Natural killer cell (primary cell): ENCODE measurements at regions not wholly inside any gene's neighbourhood (a gene's known extent, or its start where the extent isn't known, plus 50 kb on each side); places are given as distances from the start of the nearest gene placed in this dataset.

ENCODE experiments used
- ATAC-seq, 3 donors: fragments of 150-1000 bp in 2 of 3; fragments of 200-7000 bp in 1 of 3; cut with Tn5 transposase; 1 replicate in 1 of 3; 2 replicates in 2 of 3; pipeline ENCODE4 v1.10.0; 2021; ENCODE audit warnings: mild to moderate bottlenecking in 2 of 3, moderate library complexity in 2 of 3
- DNase-seq, 2 donors: peaks; one replicate each; pipeline versions ENCODE4 v3.0.0 to v3.0.0-alpha.2; 2013 to 2021; ENCODE audit warnings: mixed read lengths in 1 of 2
- H3K27ac ChIP-seq: one replicate; pipeline ENCODE4 v1.5.1; 2013; ENCODE audit warnings: mild to moderate bottlenecking, low read length
- H3K27me3 ChIP-seq: one replicate; pipeline ENCODE4 v1.6.1; 2013; ENCODE audit warnings: low read length; ENCODE audit not compliant: control insufficient read depth, insufficient read depth
- H3K36me3 ChIP-seq: one replicate; pipeline ENCODE4 v1.6.1; 2013; ENCODE audit warnings: low read length; ENCODE audit not compliant: control insufficient read depth, insufficient read depth
- H3K4me1 ChIP-seq: one replicate; pipeline ENCODE4 v1.6.1; 2013; ENCODE audit warnings: low read length; ENCODE audit not compliant: control insufficient read depth, insufficient read depth
- H3K4me3 ChIP-seq: one replicate; pipeline ENCODE4 v1.5.1; 2013; ENCODE audit warnings: low read length
- H3K9me3 ChIP-seq: one replicate; pipeline ENCODE4 v1.6.1; 2013; ENCODE audit warnings: low read length; ENCODE audit not compliant: control insufficient read depth, insufficient read depth
- H3K27ac Mint-ChIP-seq, 2 donors: one replicate each; pipeline ENCODE4 v1.8.0; 2022; ENCODE audit warnings: mild to moderate bottlenecking in 2 of 2, mixed read lengths in 2 of 2, moderate library complexity in 1 of 2
- H3K27me3 Mint-ChIP-seq, 2 donors: one replicate each; pipeline ENCODE4 v1.8.0; 2022; ENCODE audit warnings: low read depth in 2 of 2, mixed read lengths in 2 of 2
- H3K36me3 Mint-ChIP-seq: one replicate; pipeline ENCODE4 v1.8.0; 2022; ENCODE audit warnings: mixed read lengths
- H3K4me1 Mint-ChIP-seq, 2 donors: one replicate each; pipeline ENCODE4 v1.8.0; 2022; ENCODE audit warnings: mixed read lengths in 2 of 2
- H3K4me3 Mint-ChIP-seq: one replicate; pipeline ENCODE4 v1.8.0; 2022; ENCODE audit warnings: mild to moderate bottlenecking, moderate library complexity, mixed read lengths
- H3K9me3 Mint-ChIP-seq, 2 donors: one replicate each; pipeline ENCODE4 v1.8.0; 2022; ENCODE audit warnings: mixed read lengths in 2 of 2
- WGBS: methylation state at CpG from one replicate; pipeline ENCODE4 v1.1.7; 2013; ENCODE audit warnings: missing lambda C conversion rate; ENCODE audit not compliant: insufficient coverage; 5-methylcytosine and 5-hydroxymethylcytosine counted together
- intact Hi-C: fragments of 100-400 bp; cut with micrococcal nuclease; formaldehyde crosslinking; loops from one replicate; pipeline ENCODE4 v1.14.2; 2022
- TF ChIP-seq, protein P1 (sequence below): fragments of 200-600 bp; IDR thresholded peaks from one replicate; pipeline ENCODE4 v1.8.0; 2022; ENCODE audit warnings: antibody characterized with exemption

DNA sequence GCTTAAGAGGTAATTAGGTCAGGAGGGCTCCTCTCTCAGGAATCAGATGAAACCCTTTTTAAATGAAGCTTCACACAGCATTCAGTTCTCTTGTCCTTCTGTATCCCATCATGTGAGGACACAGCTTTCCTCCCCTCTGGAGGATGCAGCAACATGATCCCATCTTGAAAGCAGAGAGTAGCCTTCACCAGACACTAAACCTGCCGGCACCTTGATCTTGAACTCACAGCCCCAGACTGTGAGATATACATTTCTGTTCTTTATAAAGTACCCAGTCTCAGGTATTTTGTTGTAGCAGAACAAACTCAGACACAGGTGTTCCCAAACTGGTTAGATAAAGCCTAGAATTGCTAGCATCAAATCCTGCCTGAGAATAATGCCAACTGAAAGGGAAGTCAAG lies 83.7 kb upstream of the PRICKLE2 start:
- no peaks in the 10 kb centered on the region for H3K4me1 ChIP-seq
- intact Hi-C loops = no loop called here
- ATAC-seq = no peak
- TF ChIP-seq, protein P1, sequence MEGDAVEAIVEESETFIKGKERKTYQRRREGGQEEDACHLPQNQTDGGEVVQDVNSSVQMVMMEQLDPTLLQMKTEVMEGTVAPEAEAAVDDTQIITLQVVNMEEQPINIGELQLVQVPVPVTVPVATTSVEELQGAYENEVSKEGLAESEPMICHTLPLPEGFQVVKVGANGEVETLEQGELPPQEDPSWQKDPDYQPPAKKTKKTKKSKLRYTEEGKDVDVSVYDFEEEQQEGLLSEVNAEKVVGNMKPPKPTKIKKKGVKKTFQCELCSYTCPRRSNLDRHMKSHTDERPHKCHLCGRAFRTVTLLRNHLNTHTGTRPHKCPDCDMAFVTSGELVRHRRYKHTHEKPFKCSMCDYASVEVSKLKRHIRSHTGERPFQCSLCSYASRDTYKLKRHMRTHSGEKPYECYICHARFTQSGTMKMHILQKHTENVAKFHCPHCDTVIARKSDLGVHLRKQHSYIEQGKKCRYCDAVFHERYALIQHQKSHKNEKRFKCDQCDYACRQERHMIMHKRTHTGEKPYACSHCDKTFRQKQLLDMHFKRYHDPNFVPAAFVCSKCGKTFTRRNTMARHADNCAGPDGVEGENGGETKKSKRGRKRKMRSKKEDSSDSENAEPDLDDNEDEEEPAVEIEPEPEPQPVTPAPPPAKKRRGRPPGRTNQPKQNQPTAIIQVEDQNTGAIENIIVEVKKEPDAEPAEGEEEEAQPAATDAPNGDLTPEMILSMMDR = no peak
- no peak overlapping the region for H3K27ac ChIP-seq
- H3K9me3 ChIP-seq = no peaks in the 10 kb centered on the region
- no peaks in the 10 kb centered on the region for H3K36me3 Mint-ChIP-seq
- no peak overlapping the region for H3K27ac Mint-ChIP-seq
- no peak for DNase-seq
- H3K4me3 ChIP-seq = no peak overlapping the region
- H3K27me3 Mint-ChIP-seq = no peaks in the 10 kb centered on the region
- H3K9me3 Mint-ChIP-seq = peaks cover 0 to 4% of the 10 kb centered on the region in 2 donors
- no peaks in the 10 kb centered on the region for H3K36me3 ChIP-seq
- H3K4me3 Mint-ChIP-seq = no peak overlapping the region
- WGBS = 100% methylated on average over 1 of the region's 1 CpG
- H3K27me3 ChIP-seq = no peaks in the 10 kb centered on the region
- no peaks in the 10 kb centered on the region for H3K4me1 Mint-ChIP-seq

DNA sequence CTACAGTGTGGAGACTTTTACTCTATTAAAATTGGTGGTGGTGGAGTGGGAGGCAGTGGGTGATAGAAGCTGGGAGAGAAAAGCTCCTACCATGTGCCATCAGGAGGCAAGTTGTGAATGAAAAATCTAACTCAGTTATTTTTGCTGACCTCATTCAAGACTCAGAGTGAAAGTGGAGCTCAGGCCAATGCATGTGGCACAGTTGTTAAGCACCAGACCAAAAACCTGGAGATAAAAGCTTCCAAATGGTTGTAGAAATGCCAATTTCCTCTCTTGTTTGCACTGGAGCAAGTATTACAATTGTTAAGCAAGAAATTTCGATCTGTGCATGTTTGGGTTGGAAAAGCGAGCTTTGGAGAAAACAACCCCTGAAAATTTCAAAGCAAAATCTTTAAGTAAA lies 81.5 kb upstream of the PRICKLE2 start:
- Mint-ChIP-seq H3K4me1 (no peaks in the 10 kb centered on the region), H3K36me3 (no peaks in the 10 kb centered on the region), H3K27me3 (no peaks in the 10 kb centered on the region), H3K9me3 (peaks cover 0 to 4% of the 10 kb centered on the region in 2 donors), H3K27ac (no peak overlapping the region), H3K4me3 (no peak overlapping the region)
- ATAC-seq (no peak), DNase-seq (no peak)
- no peaks in the 10 kb centered on the region for H3K4me1 ChIP-seq
- no peaks in the 10 kb centered on the region for H3K9me3 ChIP-seq
- intact Hi-C loops = no loop called here
- no CpG with 5 or more reads among the region's 2 CpGs for WGBS
- TF ChIP-seq, protein P1 = no peak
- H3K36me3 ChIP-seq = no peaks in the 10 kb centered on the region
- H3K27ac ChIP-seq = no peak overlapping the region
- no peak overlapping the region for H3K4me3 ChIP-seq
- H3K27me3 ChIP-seq = no peaks in the 10 kb centered on the region

DNA sequence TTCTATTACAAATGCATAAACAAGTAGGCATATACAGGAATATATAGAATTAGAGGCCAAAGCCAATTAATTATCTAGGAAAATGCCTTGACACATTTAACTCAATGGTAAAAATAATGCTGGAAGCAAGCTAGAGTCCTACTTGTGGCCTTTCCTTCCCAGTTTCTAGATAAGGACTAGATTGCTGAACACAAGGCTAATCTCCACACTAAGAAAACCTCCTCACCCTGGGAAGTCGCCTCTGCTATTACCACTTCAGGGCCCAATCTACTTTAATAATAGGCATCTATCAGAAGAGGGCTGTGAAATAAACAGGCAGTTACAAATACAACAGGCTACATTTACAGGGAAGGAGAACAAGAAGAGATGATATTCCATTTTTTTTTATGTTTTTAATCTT lies 80.5 kb upstream of the PRICKLE2 start:
- DNase-seq = no peak
- Histone ChIP-seq H3K4me3 (no peak overlapping the region), H3K9me3 (no peaks in the 10 kb centered on the region), H3K4me1 (no peaks in the 10 kb centered on the region), H3K36me3 (no peaks in the 10 kb centered on the region), H3K27ac (no peak overlapping the region), H3K27me3 (no peaks in the 10 kb centered on the region)
- no peak for ATAC-seq
- H3K4me3 Mint-ChIP-seq = no peak overlapping the region
- intact Hi-C loops = no loop called here
- H3K4me1 Mint-ChIP-seq = no peaks in the 10 kb centered on the region
- no CpG with 5 or more reads among the region's 1 CpG for WGBS
- H3K27me3 Mint-ChIP-seq = no peaks in the 10 kb centered on the region
- H3K36me3 Mint-ChIP-seq = no peaks in the 10 kb centered on the region
- peaks cover 0 to 4% of the 10 kb centered on the region in 2 donors for H3K9me3 Mint-ChIP-seq
- H3K27ac Mint-ChIP-seq = no peak overlapping the region
- TF ChIP-seq, protein P1 = no peak

DNA sequence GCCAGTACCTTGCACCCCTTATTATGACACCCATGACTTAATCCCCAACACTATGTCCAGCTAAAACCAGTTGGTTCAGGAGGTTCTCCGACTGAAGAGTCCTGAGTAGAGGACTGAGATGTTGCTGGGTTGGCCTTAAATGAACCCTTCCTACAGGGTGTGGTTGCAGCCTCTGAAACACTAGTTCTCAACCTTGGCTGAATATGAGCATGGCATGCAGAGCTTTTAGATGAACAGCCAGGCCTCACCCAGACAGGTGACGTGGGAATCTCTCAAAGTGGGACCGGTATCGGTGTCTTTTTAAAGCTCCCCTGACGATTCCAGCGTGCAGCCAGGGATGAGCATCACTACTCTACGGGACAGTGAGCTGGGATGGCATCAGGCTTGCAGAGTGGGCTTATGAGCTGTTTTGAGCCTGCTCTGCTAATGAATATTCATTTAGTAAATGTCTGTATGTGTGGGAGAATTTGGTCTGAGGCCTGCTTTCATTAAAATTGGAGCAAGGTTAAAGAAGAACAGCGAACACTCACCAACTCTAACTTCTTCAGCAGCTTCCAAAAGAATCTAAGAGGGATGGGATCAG lies 79.7 kb upstream of the PRICKLE2 start:
- Mint-ChIP-seq H3K27me3 (no peaks in the 10 kb centered on the region), H3K4me1 (no peaks in the 10 kb centered on the region), H3K27ac (no peak overlapping the region), H3K36me3 (no peaks in the 10 kb centered on the region), H3K4me3 (no peak overlapping the region), H3K9me3 (peaks cover 0 to 4% of the 10 kb centered on the region in 2 donors)
- H3K27me3 ChIP-seq = no peaks in the 10 kb centered on the region
- no peak for ATAC-seq
- TF ChIP-seq, protein P1 = no peak
- WGBS = 76% methylated on average over 7 of the region's 8 CpGs
- no peak for DNase-seq
- intact Hi-C loops = no loop called here
- H3K36me3 ChIP-seq = no peaks in the 10 kb centered on the region
- H3K4me3 ChIP-seq = no peak overlapping the region
- H3K9me3 ChIP-seq = no peaks in the 10 kb centered on the region
- no peak overlapping the region for H3K27ac ChIP-seq
- H3K4me1 ChIP-seq = no peaks in the 10 kb centered on the region
